ENCODE measurements at regions not wholly inside any gene's neighbourhood (a gene's known extent, or its start where the extent isn't known, plus 50 kb on each side); places are given as distances from the start of the nearest gene placed in this dataset.

DNA sequence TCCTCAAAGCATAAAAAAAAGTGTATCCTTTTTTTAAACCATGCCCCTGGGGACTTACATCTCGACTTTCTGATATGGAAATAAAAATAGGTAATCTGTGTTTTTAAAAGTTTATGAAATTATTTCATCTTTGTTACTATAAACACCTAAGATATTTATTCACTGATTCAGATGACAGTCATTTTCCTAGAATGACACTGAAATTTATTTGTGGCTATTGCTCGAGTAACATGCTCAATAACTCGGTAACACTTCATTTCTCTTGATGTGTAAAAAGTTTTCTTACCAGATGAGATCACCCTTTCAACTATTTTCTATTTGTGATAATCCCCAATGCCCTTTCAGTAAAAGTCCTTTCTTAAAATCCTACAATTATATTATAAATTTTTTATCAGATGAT is 495.8 kb downstream of the TTLL7 start:
- DNase-seq (ENCODE audit: low spot score in 2 of 2), result no peak
- H3K27ac ChIP-seq, result no peak overlapping the region
- no peaks in the 10 kb centered on the region for H3K4me1 ChIP-seq
- no peaks in the 10 kb centered on the region for H3K27me3 ChIP-seq
- TF ChIP-seq, protein P1, sequence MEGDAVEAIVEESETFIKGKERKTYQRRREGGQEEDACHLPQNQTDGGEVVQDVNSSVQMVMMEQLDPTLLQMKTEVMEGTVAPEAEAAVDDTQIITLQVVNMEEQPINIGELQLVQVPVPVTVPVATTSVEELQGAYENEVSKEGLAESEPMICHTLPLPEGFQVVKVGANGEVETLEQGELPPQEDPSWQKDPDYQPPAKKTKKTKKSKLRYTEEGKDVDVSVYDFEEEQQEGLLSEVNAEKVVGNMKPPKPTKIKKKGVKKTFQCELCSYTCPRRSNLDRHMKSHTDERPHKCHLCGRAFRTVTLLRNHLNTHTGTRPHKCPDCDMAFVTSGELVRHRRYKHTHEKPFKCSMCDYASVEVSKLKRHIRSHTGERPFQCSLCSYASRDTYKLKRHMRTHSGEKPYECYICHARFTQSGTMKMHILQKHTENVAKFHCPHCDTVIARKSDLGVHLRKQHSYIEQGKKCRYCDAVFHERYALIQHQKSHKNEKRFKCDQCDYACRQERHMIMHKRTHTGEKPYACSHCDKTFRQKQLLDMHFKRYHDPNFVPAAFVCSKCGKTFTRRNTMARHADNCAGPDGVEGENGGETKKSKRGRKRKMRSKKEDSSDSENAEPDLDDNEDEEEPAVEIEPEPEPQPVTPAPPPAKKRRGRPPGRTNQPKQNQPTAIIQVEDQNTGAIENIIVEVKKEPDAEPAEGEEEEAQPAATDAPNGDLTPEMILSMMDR (IDR thresholded peaks at IDR 0.05), result no peak
- TF ChIP-seq POLR2AphosphoS5 (IDR thresholded peaks at IDR 0.05) (no peak), POLR2A (IDR thresholded peaks at IDR 0.05) (no peak)
- no peak overlapping the region for H3K4me3 ChIP-seq
- intact Hi-C loops (cut with DNase I; ENCODE audit: low total_unique reads), result no loop called here
- no peaks in the 10 kb centered on the region for H3K9me3 ChIP-seq
- H3K36me3 ChIP-seq, result no peaks in the 10 kb centered on the region

DNA sequence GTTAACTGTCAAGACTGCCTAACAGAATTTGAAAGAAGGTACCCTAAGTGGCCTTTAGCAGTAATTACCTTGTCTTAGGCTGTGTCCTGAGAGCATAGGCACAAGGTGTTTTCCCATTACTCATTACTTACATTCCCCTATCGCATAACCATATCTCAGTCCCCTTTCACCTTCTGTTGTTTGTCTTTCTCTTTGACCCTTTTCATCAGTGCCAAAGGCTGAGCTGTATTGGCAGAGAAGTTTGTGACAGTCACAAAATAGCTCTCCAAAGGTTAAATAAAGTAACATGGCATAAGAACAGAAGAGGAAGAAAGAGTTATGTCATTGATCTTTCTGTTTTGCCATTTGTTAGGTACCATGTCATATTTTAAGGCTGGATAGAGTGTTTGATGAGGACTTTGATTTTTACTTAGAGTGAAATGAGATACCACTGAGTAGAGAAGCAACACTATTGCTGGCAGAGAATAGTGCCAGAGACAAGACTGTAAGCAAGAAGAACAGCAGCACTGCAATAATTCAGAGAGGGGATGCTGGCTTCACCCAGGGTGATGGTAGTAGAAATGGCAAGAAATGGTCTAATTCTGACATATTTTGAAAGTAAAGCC is 497.8 kb downstream of the TTLL7 start:
- intact Hi-C loops (cut with DNase I; ENCODE audit: low total_unique reads), result no loop called here

DNA sequence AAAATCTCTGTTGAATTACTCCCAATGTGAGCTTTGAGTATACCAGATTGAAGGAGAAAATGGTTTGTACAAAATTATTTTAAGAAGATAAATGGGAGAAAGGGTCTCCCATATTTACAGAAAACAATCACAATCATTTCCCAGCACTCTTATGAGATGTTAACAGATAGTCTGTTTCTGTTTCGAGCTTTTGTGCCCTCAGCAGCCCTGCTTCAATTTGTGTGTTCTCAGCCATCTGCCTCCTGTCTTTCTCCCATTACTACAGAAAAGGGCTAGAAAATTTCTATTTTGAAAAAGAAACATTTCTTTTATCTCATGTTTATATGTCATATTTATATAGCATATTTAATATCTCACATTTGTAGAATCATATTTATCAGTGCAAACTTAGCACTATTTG is 498.4 kb downstream of the TTLL7 start:
- no peak overlapping the region for H3K4me3 ChIP-seq
- DNase-seq (ENCODE audit: low spot score in 2 of 2), result no peak
- TF ChIP-seq POLR2AphosphoS5 (IDR thresholded peaks at IDR 0.05) (no peak), POLR2A (IDR thresholded peaks at IDR 0.05) (no peak)
- TF ChIP-seq, protein P1 (IDR thresholded peaks at IDR 0.05), result no peak
- no peak overlapping the region for H3K27ac ChIP-seq
- intact Hi-C loops (cut with DNase I; ENCODE audit: low total_unique reads), result no loop called here
- no peaks in the 10 kb centered on the region for H3K4me1 ChIP-seq
- no peaks in the 10 kb centered on the region for H3K36me3 ChIP-seq
- H3K27me3 ChIP-seq, result no peaks in the 10 kb centered on the region
- H3K9me3 ChIP-seq, result no peaks in the 10 kb centered on the region

More for the DNA sequence above, 497.8 kb downstream of the TTLL7 start:
- Histone ChIP-seq H3K4me1 (no peaks in the 10 kb centered on the region), H3K4me3 (no peak overlapping the region), H3K27me3 (no peaks in the 10 kb centered on the region), H3K9me3 (no peaks in the 10 kb centered on the region), H3K36me3 (no peaks in the 10 kb centered on the region), H3K27ac (no peak overlapping the region)
- no peak for DNase-seq (ENCODE audit: low spot score in 2 of 2)
- TF ChIP-seq POLR2AphosphoS5 (IDR thresholded peaks at IDR 0.05) (no peak), POLR2A (IDR thresholded peaks at IDR 0.05) (no peak)
- TF ChIP-seq, protein P1 (IDR thresholded peaks at IDR 0.05), result no peak

DNA sequence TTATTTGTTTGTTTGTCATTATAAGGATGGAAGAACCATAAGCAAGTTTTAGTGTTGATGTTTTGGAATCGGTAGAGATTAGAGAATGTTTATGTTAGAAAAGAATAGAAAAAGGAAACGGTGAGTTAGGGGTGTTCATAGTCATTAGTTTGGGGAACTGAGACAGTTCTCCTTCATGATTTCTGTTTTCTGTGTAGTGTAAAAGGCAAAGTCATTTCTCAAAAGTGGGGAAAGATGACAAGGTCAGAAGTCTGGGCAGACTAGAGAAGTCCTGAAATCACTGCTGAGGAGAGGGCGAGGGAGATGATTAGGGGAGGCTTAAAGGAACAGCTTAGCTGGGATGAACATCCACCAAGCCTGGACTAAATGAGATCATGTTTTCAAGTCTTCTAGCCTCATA is 498.9 kb downstream of the TTLL7 start:
- intact Hi-C loops (cut with DNase I; ENCODE audit: low total_unique reads), result no loop called here
- Histone ChIP-seq H3K4me3 (no peak overlapping the region), H3K27me3 (no peaks in the 10 kb centered on the region), H3K36me3 (no peaks in the 10 kb centered on the region), H3K27ac (no peak overlapping the region), H3K9me3 (no peaks in the 10 kb centered on the region), H3K4me1 (no peaks in the 10 kb centered on the region)
- DNase-seq (ENCODE audit: low spot score in 2 of 2), result no peak
- no peak for TF ChIP-seq POLR2AphosphoS5 (IDR thresholded peaks at IDR 0.05)
- no peak for TF ChIP-seq POLR2A (IDR thresholded peaks at IDR 0.05)
- TF ChIP-seq, protein P1 (IDR thresholded peaks at IDR 0.05), result no peak

DNA sequence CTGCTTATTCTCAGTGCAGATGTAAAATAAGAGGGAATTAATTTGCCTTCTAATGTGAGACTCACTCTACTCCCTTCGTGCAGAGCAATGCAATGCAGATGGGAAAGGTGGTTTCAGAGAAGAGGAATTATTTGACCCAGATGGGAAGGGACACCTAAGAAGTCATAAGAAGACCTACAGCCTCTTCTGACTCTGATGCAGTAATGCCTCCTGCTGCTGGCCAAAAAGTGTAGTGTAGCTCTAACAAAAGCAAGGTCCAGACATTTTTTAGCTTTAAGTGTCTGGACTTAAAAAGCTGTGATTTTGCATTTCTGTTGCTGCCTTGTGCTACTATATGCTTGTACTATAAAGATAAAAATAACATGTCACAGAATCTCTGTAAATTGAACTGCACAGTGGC is 501.4 kb downstream of the TTLL7 start:
- intact Hi-C loops (cut with DNase I; ENCODE audit: low total_unique reads), result no loop called here
- H3K27me3 ChIP-seq, result no peaks in the 10 kb centered on the region
- TF ChIP-seq, protein P1 (IDR thresholded peaks at IDR 0.05), result no peak
- TF ChIP-seq POLR2A (IDR thresholded peaks at IDR 0.05), result no peak
- no peak for TF ChIP-seq POLR2AphosphoS5 (IDR thresholded peaks at IDR 0.05)
- H3K4me1 ChIP-seq, result no peaks in the 10 kb centered on the region
- no peak for DNase-seq (ENCODE audit: low spot score in 2 of 2)
- no peaks in the 10 kb centered on the region for H3K36me3 ChIP-seq
- H3K9me3 ChIP-seq, result no peaks in the 10 kb centered on the region
- H3K4me3 ChIP-seq, result no peak overlapping the region
- H3K27ac ChIP-seq, result no peak overlapping the region
